NCI-H510A (cell line): ENCODE measurements at regions not wholly inside any gene's neighbourhood (a gene's known extent, or its start where the extent isn't known, plus 50 kb on each side); places are given as distances from the start of the nearest gene placed in this dataset.
"Not testable (repeated sequence)": the region's sequence is repeated elsewhere in the genome, so short reads cannot be mapped to it uniquely, and the experiment has no call there.

Source experiments
- DNase-seq: peaks from one replicate; lab custom pipeline; 2025; lab: John Stamatoyannopoulos, UW

GRCh38 chr3:25895443-25895842, 105.6 kb downstream of the OXSM start:
- DNase-seq: no peak

GRCh38 chr3:25897019-25897418, 107.1 kb downstream of the OXSM start:
- DNase-seq: no peak

- no peak for DNase-seq
These were observed 109.6 kb downstream of the OXSM start for GRCh38 chr3:25899352-25900101.

GRCh38 chr3:25900161-25900560, 110.3 kb downstream of the OXSM start:
- no peak for DNase-seq

DNA sequence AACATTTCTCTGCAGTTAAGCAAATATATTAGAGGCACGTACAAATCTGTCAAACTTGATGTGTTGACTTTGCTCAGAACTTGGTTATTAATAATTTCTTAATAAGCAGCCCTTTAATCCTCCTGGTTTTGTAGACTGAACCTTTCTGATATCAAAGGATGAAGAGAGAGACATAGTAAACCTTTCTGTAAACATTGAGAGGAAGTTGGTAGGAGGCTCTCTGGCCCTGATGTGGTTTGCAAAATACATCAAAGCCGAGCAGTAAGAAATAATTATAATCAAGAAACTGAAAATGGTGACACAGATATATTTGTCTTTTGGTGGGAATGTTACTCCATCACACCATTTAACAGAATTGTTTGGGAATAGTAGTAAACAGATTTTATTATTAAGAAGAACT, 111.9 kb downstream of the OXSM start:
- no peak for DNase-seq

GRCh38 chr3:25902586-25902985, 112.7 kb downstream of the OXSM start:
- DNase-seq: no peak

DNA sequence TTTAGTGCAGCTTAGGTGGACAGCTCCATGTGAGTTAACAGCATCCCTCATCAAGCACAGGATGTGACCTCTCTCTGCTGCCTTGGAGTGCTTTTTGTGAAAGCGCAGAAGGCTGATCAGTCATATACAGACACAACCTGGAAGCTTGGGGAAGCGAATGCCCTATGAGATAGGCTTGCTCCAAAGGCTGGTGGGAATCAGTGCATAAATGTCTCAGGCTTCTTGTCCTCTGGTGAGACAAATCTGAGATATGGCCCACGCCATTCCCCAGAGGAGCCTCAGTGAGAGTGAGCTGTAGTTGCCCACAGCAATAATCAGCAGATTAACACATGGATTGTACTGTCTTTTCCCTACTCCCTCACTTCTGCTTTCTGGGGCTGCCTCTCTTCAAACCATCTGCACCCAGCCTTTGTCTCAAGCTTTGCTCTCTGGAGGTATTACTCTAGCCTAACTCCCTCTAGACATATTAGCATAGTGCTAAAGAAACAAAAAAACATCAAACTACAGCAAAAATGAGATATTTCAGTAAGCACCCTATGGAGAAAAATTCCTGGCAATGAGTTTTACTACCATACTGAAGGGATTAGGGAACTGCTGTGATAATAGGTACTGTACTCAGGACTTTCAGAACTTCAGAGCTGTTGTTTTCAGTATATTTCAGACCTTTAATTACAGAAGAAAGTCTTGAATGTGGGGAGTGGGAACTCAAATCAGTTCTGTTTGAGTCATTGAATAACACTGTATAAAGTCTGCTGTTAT, 113.7 kb downstream of the OXSM start:
- DNase-seq: no peak

DNA sequence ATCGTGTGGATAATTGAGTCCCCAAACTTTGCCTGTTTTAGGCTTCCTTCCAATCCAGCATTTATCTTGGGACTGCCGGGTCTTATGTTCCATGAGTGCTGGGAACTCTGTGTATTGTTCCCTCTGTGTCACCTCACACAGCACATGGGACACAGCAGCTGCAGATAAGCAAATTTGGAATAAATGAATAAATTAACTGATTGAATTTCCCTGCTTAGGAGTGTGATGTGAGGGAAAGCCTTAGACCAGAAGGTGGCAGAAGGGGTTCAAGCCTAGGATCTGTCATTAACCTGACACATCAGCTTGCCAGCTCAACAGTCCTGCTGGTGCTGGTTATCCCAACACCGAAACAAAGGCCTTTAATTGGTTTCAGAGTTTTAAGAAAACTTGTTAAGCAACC, 114.3 kb downstream of the OXSM start:
- no peak for DNase-seq

DNA sequence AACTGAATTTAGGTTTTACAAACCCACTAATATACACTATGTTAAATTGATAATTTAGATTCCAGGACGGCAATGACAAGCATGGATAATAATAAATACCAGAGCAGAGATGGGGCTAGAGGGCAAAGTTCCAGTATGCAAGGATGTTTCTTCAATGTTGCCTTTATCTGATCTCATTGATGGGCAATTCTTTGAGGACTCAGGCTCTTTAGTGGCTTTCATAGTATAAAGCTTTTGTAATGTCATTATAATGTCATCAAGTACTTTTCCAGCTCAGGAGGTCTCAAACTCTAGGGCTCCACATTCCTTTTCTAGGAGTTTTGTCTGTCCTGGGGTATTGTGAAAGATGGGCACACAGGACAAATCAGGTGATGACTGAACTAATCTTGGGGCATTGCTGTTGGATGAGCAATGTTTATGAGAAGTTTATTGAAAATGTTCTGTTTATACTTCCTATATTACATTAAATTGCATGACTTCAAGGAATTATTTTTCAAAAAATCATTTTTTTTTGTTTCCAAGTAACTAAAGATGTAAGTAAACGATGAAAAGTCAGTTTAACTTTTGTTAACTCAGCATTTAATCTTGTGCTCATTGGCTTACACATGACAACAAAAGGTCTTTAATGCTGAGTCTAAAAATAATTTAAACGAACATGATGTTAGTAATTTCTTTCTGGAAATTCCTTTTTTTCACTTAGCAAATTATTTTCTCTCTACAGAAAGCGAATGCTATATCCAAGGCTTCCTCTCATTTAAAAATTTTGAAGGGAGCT, 116.4 kb downstream of the OXSM start:
- no peak for DNase-seq

DNA sequence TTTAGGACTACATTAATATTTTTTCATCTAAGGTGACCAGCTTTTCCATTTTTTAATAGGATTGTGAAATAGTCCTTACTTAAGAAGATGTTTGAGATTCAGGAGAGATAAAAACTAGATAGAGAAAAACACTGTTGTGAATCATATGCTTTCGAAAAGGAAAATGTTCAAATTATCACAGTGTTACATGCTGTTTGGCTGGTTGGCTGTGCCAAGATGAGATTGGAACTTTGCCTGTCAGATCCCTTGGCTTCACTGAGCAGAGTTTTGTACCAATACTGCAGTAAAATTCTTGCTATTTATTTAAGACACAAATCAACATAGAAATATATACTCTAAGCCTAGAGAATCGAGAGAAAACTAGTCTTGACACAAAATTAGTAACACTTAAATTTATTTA, 117.2 kb downstream of the OXSM start:
- no peak for DNase-seq

- no peak for DNase-seq
These were observed 120.2 kb downstream of the OXSM start for GRCh38 chr3:25910105-25910504.

DNA sequence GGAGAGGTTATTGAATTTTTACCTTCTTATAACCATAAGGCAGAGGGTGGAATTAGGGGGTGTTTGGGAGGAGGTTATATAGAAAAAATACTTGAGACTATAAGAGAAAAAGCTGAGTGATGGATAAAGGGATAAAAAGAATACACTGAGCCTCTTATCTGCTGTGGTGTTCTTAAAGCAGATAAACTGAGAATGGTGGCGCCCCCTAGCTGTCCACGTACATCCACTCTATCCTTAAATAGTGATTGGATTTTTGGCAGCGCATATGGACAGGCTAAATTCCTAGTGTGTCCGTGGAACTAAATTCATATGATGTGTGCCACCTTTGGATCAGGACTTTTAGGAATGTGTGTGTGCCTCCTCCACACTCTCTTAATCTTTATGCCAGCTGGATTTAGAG, 121.1 kb downstream of the OXSM start:
- DNase-seq: no peak

DNA sequence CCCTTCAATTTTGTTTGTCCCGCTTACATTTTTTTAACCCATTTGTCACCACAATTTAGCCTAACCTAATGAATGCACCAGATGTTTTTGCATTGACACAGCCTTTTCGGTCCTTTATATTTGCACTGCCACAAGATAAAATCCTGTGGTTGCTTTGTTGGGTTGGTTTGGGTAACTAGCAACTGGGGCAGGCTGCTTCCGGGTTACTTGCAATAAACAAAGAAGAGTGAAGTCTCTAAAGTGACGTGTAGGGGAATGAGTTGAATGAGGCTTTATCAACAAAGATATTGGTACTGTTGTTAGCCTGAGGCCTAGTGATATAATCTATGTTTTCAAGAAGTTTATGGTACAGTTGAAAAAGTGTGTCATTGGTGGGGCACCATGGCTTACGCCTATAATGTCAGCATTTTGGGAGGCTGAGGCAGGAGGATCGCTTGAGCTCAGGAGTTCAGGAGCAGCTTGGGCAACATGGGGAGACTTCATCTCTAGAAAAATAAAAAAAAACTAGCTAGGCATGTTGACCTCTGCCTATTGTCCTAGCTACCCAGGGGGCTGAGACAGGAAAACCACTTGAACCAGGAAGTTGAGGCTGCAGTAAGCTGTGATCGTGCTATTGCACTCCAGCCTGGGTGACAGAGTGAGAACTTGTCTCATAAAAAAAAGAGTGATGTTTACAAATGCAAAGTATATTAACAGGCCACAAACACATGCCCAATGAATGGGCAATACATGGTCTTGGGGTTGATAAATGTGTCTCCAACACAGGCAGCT, 121.8 kb downstream of the OXSM start:
- DNase-seq: no peak

GRCh38 chr3:25913179-25913578, 123.3 kb downstream of the OXSM start:
- no peak for DNase-seq

DNA sequence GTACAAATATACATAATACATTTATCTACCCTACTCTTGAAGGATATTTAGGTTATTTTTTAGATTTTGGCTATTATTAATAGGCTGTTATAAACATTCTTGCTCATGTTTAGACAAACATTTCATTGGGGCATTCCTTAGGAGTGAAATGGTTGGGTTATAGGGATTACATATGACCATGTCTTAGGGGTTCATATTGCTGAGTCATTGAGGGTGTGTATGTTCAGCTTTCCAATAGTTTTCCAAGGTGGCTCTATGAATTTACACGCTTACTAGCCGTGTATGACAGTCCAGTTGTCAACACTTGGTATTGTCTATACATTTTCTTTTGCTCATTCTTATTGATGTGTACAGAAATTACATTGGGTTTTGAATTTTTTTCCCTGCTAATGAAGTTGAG, 125.8 kb downstream of the OXSM start:
- no peak for DNase-seq

DNA sequence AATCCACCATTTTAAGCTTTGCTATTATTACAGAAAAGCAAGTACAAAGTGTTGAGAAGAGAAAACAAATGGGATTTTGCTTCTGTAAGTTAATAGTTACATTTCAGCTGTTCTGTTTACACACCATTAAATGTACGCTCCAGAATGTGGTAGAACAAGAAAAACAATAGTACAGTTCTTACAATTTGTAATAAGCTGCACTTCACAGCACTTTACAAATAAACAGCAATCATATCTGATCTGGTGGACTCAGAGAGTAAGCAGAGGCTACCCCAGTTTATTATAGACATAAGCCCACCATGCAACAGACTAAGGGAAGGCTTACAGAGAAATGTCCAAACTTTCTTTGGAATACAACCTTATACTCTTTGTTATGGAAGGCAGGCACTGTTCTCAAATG, 126.4 kb downstream of the OXSM start:
- DNase-seq: peak; percentile 45

- DNase-seq: not testable (repeated sequence)
These were observed 142.1 kb downstream of the OXSM start for GRCh38 chr3:25931967-25932366.

DNA sequence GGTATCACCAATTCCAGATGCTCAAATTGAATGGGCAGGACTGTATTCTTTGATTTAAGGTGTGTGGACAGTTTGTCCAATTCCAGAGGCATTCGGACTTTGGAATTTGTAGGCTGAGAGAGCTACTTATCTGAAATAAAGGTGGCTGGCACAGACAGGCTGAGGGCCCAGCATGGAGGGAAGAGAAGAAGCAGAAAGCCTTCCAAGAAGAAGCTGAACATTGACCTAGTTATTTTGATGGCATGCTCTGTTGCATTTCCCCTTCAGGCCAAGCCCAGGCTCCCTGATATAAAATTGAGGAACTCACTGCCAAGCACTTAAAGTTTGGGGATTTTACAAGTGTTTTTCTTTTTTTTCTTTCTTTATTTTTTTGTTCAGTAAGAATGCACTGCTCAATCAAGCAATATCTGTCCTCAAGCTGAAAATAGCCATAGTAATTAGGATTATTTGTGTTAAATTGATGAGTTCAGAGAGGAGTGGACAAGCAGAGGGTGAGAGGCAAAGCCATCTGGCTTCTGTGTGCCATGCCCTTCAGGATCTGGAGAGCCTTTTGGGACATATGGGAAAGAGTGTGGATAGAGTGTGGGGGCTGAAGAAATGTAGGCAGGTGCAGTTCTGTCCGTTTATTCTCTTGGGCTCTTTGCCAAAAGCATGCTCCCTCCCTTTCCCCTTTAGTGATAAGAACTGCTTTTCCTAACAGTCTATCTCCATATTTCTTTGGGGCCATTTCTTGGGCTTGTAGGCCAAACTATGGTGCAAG, 148.9 kb downstream of the OXSM start:
- no peak for DNase-seq

- DNase-seq: no peak
These were observed 151.0 kb downstream of the OXSM start for GRCh38 chr3:25940935-25941334.

DNA sequence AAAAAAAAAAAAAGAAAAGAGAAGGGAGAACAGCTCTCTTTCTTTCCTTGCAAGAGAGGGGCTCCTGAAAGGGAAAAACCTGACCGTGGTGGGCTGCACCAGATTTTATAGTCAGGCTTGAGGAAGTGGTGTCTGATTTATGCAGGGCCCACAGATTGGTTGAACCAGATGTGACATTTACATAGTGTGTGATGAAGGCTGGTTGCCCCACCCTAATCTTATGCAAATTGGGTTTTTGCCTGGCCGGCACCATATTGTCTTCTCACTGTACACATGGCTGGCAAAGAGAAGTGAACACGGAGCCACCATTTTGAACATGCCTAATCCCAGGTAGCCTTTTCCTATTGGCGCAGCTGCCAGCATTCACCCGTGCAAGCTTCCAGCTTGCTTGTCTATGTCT, 154.4 kb downstream of the OXSM start:
- DNase-seq: no peak

DNA sequence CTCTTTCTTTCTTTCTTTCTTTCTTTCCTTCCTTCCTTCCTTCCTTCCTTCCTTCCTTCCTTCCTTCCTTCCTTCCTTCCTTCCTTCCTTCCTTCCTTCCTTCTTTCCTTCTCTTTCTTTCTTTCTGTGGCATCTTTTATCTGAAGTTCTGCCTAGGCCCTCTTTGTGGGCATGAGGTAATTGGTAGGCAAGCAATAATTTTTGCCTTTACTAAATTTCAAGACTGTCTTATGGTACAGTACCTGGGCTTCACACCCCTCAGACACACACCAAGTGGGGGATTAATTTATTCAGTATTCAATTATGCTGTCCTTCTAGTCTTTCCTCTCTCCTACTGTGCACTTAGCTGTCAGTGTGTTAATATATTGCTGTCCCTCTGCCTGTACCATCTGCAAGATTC, 155.5 kb downstream of the OXSM start:
- DNase-seq: no peak
